ENCODE measurements at regions not wholly inside any gene's neighbourhood (a gene's known extent, or its start where the extent isn't known, plus 50 kb on each side); places are given as distances from the start of the nearest gene placed in this dataset.

DNA sequence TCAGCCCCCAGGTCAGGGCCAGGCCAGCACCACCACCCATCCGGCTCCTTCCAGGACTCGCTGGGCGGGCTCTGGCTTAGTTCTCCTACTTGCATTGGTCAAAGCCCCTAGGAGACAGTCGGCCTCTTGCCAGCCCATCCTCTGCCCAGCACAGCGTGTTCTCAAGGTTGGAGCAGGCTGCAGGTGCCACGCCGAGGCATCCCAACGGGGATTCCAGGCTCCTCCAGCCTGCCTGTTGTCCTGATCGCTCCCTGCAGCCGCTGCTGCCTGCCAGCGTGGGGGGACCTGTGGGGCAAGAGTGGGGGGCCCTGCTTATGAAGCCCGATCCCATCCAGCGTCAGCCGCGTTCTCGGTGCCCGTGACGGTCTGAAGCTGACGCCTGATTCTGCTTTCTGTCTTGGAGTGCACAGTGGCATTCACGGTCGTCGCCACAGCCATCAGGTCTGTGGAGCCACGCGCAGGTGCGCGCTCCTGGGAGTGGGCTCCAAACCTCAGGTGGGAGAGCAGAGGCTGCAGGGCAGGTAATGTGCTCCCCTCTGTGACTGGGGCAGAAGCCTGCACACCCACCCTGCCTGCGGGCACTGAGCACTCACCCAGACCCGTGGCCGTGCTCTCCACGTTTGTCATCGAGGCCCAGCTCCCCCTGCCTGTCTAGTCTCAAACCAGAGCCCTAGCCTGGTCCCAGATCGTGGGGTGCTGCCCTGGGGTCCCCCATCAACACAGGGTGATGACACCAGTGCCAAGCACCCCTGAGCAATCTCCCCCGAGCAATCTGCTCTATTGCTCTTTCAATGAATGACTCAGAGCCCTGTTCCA lies 991.6 kb downstream of the BRD1 start:
- Mint-ChIP-seq H3K9me3 (peaks cover 17 to 32% of the 10 kb centered on the region in 2 donors), H3K4me1 (no peaks in the 10 kb centered on the region), H3K27ac (no peak overlapping the region), H3K4me3 (no peak overlapping the region), H3K27me3 (no peaks in the 10 kb centered on the region)
- DNase-seq, result no peak
- ATAC-seq, result no peak

DNA sequence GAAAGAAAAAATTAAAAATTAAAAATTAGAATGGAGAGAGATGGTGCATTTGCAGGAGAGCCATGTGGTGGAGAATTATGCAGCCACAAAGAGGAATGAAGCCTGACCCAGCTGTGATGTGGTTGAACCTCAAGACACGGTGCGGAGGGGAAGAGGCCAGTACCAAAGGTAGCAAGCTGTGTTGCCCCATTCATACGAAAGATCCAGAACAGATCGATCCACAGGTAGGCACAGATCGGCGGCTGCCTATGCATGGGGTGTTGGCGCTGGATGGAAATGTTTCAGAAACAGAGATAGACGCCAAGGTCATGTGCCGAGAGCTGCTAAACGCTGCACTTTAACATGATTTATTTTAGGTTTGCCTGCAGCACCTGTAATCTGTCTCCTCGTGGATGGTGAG lies 992.3 kb downstream of the BRD1 start:
- no peak for ATAC-seq
- no peaks in the 10 kb centered on the region for H3K4me1 Mint-ChIP-seq
- no peak overlapping the region for H3K4me3 Mint-ChIP-seq

DNA sequence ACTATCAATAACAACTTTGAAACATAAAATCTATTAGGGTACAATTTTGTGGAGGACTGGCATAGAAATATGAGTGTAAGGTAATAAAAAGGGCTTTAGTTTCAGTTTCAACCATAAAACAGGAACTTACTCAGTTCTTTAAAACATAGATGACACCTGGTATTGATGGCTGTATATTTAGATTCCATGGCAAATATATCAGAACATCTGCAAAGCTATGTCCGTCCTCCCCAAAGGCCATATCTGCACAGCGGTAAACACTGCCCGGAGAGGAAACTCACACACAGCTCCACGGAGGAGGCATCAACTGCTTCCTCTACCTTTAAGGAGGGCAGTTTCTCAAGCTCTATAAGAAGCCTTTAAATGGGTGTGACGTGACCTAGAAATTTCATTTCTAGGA lies 993.3 kb downstream of the BRD1 start:
- Mint-ChIP-seq H3K4me1 (no peaks in the 10 kb centered on the region), H3K4me3 (no peak overlapping the region), H3K27me3 (peaks cover 9% of the 10 kb centered on the region), H3K9me3 (peaks cover 19 to 44% of the 10 kb centered on the region in 2 donors), H3K27ac (no peak overlapping the region)
- DNase-seq (no peak), ATAC-seq (no peak)

More for the DNA sequence above, 992.3 kb downstream of the BRD1 start:
- H3K27me3 Mint-ChIP-seq, result no peaks in the 10 kb centered on the region
- no peak overlapping the region for H3K27ac Mint-ChIP-seq
- peaks cover 19 to 34% of the 10 kb centered on the region in 2 donors for H3K9me3 Mint-ChIP-seq
- DNase-seq, result no peak

DNA sequence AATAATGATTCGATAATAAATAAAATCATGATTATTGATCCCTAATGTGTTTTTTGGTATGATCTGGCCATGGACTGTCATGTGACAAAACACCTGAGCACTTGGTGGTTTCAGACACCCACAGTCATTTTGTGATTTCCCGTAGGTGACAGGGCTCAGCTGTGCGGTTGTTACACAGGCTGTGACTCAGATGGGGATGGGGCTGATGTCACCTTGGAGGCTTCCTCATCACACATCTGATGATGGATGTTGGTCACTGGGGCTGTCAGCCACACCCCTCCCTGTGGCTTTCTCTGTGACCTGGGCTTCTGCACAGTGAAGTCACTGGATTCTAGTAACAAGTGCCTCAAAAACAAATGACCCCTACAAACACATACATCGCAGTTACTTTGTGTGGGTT lies 995.1 kb downstream of the BRD1 start:
- Mint-ChIP-seq H3K9me3 (peaks cover 15 to 38% of the 10 kb centered on the region in 2 donors), H3K4me3 (no peak overlapping the region), H3K27ac (no peak overlapping the region), H3K27me3 (peaks cover 14% of the 10 kb centered on the region), H3K4me1 (no peaks in the 10 kb centered on the region)
- ATAC-seq, result peak; percentile 50
- DNase-seq, result peak in 1 of 2 donors; percentile 14

DNA sequence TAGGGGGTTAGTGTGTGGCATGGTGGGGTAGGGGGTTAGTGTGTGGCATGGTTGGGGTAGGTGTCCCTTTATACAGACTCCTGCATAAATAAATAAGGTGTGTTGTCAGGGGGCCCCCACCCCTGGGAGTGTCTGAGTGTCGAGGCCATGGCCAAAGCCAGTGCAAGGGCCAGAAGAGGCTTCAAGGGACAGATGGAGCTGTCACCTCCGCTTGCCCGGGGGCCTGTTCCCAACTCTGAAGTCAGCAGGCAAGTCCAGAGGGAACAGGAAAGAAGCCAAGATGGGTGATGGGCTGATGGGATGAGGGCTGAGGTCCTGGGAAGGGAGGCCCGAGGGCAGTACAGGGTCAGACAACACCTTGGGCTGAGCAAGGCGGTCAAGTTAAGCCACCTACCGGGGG lies 997.8 kb downstream of the BRD1 start:
- H3K4me3 Mint-ChIP-seq, result no peak overlapping the region
- ATAC-seq (no peak), DNase-seq (no peak)
- H3K27me3 Mint-ChIP-seq, result peaks cover 28% of the 10 kb centered on the region
- no peaks in the 10 kb centered on the region for H3K4me1 Mint-ChIP-seq
- H3K9me3 Mint-ChIP-seq, result peaks cover 9 to 23% of the 10 kb centered on the region in 2 donors
- no peak overlapping the region for H3K27ac Mint-ChIP-seq

DNA sequence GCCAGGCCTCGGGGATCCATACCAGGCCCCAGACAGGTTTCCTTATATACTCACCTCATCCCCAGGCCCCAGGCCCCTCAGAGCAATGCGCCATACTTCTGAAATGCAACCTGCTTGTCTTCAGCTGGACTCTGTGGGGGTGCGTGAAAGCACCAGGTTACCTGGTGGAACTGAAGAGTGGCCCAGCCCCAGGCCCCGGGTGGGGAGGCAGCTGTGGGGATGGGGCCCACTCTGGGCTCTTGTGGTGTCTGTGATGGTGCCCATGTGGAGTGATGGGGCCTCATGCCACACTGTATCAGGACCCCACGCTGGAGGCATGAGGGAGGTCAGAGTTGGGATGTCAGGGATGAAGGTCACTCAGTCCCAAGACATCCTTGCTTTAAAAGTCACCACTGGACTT lies 999.0 kb downstream of the BRD1 start:
- H3K4me1 Mint-ChIP-seq, result no peaks in the 10 kb centered on the region
- DNase-seq, result no peak
- H3K9me3 Mint-ChIP-seq, result peaks cover 9 to 23% of the 10 kb centered on the region in 2 donors
- ATAC-seq, result no peak
- no peak overlapping the region for H3K4me3 Mint-ChIP-seq
- H3K27ac Mint-ChIP-seq, result no peak overlapping the region
- H3K27me3 Mint-ChIP-seq, result peaks cover 34% of the 10 kb centered on the region

DNA sequence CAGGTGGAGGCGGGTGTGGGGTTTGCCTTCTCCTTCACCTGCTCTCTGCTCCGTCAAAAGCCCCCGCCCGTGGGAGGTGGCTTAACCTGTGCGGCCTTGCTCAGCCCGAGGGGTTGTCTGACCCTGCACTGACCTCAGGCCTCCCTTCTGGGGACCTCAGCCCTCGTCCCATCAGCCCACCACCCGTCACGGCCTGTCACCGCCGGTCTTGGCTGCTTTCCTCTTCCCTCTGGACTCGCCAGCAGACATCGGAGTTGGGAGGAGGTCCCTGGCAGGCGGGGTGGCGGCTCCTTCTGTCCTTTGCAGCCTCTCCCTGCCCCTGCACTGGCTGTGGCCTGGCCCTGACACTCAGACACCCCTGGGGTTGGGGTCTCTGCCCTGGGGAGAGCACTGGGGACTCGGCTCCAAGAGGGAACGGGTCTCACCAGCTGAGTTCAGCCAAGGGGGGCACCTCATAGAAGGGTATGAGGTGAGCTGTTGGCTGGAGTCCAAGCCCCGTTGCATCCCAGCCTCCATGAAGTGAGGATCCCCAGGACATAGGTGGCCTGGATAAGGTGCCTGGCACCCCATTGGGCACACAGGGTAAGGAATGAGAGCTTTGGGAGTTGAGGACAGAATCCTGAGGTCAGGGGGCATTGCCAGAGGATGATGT lies 999.6 kb downstream of the BRD1 start:
- no peak for ATAC-seq

DNA sequence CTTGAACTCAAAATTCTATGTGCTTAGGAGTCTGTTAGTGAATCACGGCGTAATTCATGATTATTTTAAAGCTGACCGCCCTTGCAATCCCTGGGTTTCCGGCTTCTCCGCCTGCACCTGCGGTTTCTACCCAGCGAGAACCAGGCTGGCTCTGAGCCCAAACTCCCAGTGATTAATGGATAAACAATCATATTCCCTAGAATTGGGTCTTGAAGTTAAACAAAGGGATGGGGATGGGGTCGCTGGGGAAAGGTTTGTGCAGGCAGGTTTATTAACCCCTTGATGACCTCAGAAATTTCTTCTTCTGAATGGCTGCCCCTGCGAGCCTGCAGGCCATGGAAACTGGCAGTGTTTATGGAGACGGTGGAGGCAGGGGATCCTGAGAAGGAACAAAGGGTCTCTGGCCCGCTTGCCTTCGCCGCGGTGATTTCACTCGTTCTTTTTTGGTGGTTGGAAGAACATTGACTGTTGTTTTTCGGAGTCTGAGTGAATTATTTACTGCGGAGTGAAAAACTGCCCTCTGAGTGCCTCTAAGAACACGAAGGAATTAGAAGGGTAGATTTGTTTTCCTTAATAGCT lies 1000.3 kb downstream of the BRD1 start:
- ATAC-seq (no peak), DNase-seq (no peak)
- Mint-ChIP-seq H3K27ac (no peak overlapping the region), H3K4me3 (no peak overlapping the region), H3K9me3 (peaks cover 4 to 14% of the 10 kb centered on the region in 2 donors), H3K27me3 (peaks cover 34% of the 10 kb centered on the region), H3K4me1 (peaks cover 5% of the 10 kb centered on the region)

More for the DNA sequence above, 999.6 kb downstream of the BRD1 start:
- peaks cover 5 to 16% of the 10 kb centered on the region in 2 donors for H3K9me3 Mint-ChIP-seq
- H3K27ac Mint-ChIP-seq, result no peak overlapping the region
- no peak overlapping the region for H3K4me3 Mint-ChIP-seq
- H3K4me1 Mint-ChIP-seq, result peaks cover 5% of the 10 kb centered on the region
- peaks cover 34% of the 10 kb centered on the region for H3K27me3 Mint-ChIP-seq
- no peak for DNase-seq

DNA sequence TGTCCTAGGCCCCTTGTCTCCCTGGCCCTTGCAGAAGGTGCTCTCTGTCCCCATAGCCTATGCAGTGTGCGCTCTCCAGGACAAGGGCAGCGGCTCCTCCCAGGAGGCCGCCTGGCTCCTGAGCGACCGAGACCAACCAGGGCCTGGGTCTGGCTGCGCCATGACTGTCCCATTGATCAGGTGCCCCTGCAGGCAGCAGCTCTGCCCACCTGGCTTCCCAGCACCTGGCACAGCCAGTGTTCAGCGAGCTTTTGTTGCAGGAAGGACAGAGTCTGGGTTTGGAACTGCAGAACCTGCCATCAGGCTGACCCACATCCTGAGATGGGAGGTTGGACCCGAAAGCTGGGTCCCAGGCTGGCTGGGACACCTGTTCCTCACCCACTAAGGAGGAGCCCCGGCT lies 1001.1 kb downstream of the BRD1 start:
- Mint-ChIP-seq H3K4me1 (peaks cover 5% of the 10 kb centered on the region), H3K4me3 (no peak overlapping the region), H3K27me3 (peaks cover 34% of the 10 kb centered on the region), H3K9me3 (peaks cover 4 to 14% of the 10 kb centered on the region in 2 donors), H3K27ac (no peak overlapping the region)
- DNase-seq, result no peak
- no peak for ATAC-seq

DNA sequence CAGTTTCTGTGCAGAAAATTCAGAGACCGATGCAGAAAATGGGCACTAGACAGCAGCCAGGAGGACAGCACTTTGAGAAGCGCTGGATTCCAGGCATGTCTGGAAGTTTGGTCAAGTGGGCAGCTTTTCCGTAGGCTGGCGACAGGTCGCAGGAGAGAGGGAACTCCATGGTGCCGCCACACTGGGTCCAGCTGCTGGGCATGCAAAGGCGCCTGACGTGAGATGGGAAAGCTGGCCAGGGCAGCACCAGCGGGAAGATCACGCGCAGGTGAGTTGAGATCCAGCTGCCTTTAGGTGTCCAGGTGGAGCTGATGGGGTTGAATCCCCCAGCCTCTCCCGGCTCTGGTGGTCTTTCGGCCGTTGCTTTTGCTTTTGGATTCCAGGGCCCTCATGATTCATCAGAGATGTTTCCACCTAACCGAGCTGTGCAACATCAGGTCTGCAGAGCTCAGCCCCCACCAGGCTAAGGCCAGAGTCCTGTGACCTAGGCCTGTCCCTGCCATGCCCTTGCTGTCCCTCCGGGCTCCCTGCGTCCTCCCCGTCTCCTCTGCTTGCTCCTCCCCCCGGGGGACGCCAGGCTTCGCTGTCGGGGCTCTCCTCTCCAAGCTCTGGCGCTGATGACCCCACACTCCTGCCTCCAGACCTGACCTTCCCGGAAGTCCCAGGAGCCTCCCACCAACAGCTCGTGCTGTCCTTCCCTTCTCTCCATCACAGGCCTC lies 1001.7 kb downstream of the BRD1 start:
- Mint-ChIP-seq H3K27ac (peak overlapping the region in 1 of 2 donors; percentile 63), H3K4me3 (no peak overlapping the region), H3K4me1 (peaks cover 5% of the 10 kb centered on the region), H3K9me3 (peaks cover under 1 to 14% of the 10 kb centered on the region in 2 donors), H3K27me3 (peaks cover 34% of the 10 kb centered on the region)
- ATAC-seq, result no peak
- DNase-seq, result no peak

DNA sequence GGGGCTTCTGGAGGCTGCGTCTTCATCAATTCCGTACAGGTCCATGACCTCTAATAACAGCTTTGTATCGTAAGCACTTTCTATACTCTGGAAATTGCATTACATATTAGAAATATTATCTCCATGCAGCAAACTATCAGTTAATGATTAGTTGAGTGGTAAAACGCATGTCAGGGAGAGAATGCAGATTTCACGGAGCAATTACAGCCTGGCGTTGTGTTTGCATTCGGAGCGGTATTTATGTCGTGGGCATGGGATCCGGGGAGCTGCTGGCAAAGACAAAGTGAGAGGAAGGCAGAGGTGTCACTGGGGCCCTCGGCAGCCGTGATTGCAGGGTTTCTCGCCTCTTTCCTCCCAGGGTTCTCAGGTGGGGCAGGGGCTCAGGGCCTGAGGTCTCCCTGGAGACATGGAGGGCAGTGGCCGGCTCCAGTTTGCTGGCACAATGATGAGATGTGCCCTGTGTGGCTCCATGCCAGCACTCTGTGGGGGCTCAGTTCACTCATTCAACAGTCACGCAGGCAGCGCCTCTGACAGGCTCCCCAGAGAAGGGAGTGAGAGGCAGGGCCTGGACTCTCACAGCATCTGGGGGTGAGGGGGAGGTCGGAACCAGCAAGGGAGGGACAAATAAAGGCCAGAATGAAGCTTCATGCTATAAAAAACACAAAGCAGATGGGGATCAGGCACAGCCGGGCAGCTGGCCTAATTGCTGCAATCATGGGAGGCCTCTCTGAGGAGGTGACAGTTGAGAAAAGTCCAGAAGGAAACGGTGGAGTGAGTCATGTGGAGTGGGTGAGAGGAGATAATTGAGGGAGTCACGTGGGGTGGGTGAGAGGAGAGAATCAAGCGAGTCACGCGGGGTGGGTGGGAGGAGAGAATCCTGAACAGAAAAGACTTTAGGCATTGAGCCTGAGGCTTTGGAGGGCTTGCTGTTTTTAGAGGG lies 1002.7 kb downstream of the BRD1 start:
- no peak for DNase-seq
- peaks cover 5% of the 10 kb centered on the region for H3K4me1 Mint-ChIP-seq
- ATAC-seq, result no peak
- no peak overlapping the region for H3K4me3 Mint-ChIP-seq
- peaks cover 0 to 8% of the 10 kb centered on the region in 2 donors for H3K9me3 Mint-ChIP-seq
- H3K27me3 Mint-ChIP-seq, result peaks cover 32% of the 10 kb centered on the region
- peak overlapping the region in 1 of 2 donors; percentile 41 for H3K27ac Mint-ChIP-seq

DNA sequence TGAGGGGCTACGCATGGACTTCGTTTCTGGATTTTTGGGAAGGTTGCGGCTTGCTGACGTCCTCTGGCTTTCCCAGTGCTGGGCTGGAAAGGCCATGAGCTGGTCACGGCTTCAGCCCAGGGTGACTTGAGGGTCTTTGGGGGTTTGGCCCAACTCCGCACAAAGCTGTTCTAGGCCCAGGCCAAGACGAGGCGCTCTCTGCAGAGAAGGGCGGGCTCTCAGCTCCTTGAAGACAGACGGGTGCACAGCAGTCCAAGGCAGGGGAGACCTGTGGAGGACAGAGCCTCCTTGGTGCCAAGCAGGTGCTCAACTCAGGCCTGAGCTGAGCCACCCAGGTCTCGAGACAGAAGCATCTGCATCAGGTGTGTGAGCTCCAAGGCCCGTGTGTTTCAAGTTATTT lies 1003.7 kb downstream of the BRD1 start:
- no peak for ATAC-seq
- peaks cover 28% of the 10 kb centered on the region for H3K27me3 Mint-ChIP-seq
- H3K4me3 Mint-ChIP-seq, result no peak overlapping the region
- H3K4me1 Mint-ChIP-seq, result peaks cover 5% of the 10 kb centered on the region
- DNase-seq, result no peak
- no peaks in the 10 kb centered on the region for H3K9me3 Mint-ChIP-seq
- H3K27ac Mint-ChIP-seq, result no peak overlapping the region

DNA sequence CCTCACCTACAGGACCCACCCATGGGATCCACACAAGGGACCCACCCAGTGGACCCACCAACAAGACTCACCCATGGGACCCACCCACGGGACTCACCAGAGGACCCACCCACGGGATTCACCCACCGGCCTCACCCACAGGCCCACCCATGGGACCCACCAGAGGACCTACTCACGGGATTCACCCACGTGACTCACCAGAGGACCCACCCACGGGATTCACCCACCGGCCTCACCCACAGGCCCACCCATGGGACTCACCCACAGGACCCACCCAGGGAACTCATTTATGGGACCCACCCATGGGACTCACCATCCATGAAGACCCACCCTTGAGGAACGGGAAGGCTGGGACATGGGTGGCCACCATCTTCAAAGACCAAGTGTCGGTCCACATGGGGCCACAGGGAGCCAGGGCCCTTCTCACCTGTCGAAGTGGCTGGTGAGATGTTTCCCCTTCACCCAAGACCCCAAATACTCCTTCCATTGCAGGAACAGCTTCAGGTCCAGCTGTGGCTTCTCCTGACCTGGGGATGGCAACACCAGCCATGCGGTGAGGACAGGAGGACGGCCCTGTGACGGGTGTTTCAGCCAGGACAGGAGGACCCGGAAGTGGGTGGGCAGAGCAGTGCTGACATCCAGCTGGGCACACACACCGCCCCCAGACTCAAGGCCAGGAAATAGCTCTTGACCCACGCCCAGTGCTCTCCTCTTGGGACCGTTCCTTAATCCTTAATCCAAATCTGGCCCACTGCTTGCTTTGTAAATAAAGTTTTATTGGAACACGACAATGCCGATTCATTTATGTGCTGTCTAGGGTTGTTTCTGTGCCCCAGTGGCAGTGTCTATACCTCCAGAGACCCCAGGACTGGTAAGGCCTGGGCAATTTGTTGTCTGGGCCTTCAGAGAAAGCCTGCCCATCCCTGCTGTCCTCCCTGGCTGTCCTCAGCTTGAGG lies 1005.1 kb downstream of the BRD1 start:
- DNase-seq (no peak), ATAC-seq (no peak)
- Mint-ChIP-seq H3K27me3 (peaks cover 28% of the 10 kb centered on the region), H3K9me3 (no peaks in the 10 kb centered on the region), H3K4me1 (peaks cover 5% of the 10 kb centered on the region), H3K4me3 (no peak overlapping the region), H3K27ac (peak overlapping the region in 1 of 2 donors; percentile 90)

DNA sequence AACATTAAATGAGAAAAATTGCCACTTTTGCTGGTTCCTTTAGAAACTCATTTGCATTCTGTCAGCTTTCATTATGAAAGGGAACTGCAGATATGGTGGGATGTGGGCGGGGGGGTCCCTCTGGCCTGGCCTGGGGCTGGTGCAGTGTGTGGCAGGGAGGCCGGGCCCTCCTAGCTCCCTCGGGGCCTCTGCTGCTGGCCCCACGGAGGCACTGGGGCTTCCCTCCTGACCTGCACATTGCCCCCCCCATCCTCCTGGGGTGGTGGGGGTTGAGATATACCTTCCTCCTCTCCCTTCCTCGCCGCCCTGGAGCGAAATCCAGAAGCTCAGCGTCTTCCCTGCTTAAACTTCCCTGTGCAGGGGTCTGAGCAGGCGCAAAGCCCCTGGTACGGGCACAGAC lies 1005.9 kb downstream of the BRD1 start:
- H3K27me3 Mint-ChIP-seq, result peaks cover 26% of the 10 kb centered on the region
- no peak overlapping the region for H3K27ac Mint-ChIP-seq
- DNase-seq, result no peak
- H3K4me3 Mint-ChIP-seq, result no peak overlapping the region
- no peaks in the 10 kb centered on the region for H3K9me3 Mint-ChIP-seq
- H3K4me1 Mint-ChIP-seq, result peaks cover 5% of the 10 kb centered on the region
- ATAC-seq, result no peak

Data from stimulated activated naive CD8-positive, alpha-beta T cell treated with anti-CD3 and anti-CD28 coated beads, Interleukin-15, amount 100 ng/mL, for 72 hours (primary cell).